Large intestine (tissue), 3 donors: ENCODE measurements at regions not wholly inside any gene's neighbourhood (a gene's known extent, or its start where the extent isn't known, plus 50 kb on each side); places are given as distances from the start of the nearest gene placed in this dataset.
"Not testable (repeated sequence)": the region's sequence is repeated elsewhere in the genome, so short reads cannot be mapped to it uniquely, and the experiment has no call there.

Experiments
- DNase-seq, 2 donors: peaks; one replicate each; pipeline versions ENCODE4 v3.0.0 to v3.0.0-alpha.2; 2013
- H3K27ac ChIP-seq: one replicate; pipeline ENCODE4 v1.5.1; 2013; ENCODE audit warnings: low read length
- H3K27me3 ChIP-seq: 2 replicates; pipeline ENCODE4 v1.6.1; 2013; ENCODE audit warnings: low read length; ENCODE audit not compliant: control insufficient read depth, insufficient read depth
- H3K36me3 ChIP-seq: 2 replicates; pipeline ENCODE4 v1.6.1; 2013; ENCODE audit warnings: low read length; ENCODE audit not compliant: control insufficient read depth, insufficient read depth
- H3K4me1 ChIP-seq: one replicate; pipeline ENCODE4 v1.6.1; 2013; ENCODE audit warnings: low read length; ENCODE audit not compliant: control insufficient read depth, insufficient read depth
- H3K4me3 ChIP-seq: one replicate; pipeline ENCODE4 v1.5.1; 2013; ENCODE audit warnings: low read length
- H3K9me3 ChIP-seq: one replicate; pipeline ENCODE4 v1.6.1; 2013; ENCODE audit warnings: mild to moderate bottlenecking, low read depth, low read length, moderate library complexity; ENCODE audit not compliant: control insufficient read depth
- WGBS: methylation state at CpG from one replicate; pipeline ENCODE4 v1.1.5; 2013; ENCODE audit warnings: low lambda C conversion rate; ENCODE audit not compliant: insufficient coverage; 5-methylcytosine and 5-hydroxymethylcytosine counted together

GRCh38 chr4:49153011-49153410 lies 166.9 kb downstream of the CWH43 start:
- not testable (repeated sequence) for H3K4me3 ChIP-seq, H3K27me3 ChIP-seq, H3K27ac ChIP-seq, DNase-seq, H3K4me1 ChIP-seq, H3K36me3 ChIP-seq
- WGBS, result 69% methylated on average over 11 of the region's 11 CpGs
- H3K9me3 ChIP-seq, result peaks cover 84% of the 10 kb centered on the region

GRCh38 chr4:49154308-49155103 lies 168.4 kb downstream of the CWH43 start:
- not testable (repeated sequence) for H3K27me3 ChIP-seq, H3K4me3 ChIP-seq, H3K36me3 ChIP-seq, H3K4me1 ChIP-seq, H3K27ac ChIP-seq
- peak; percentile 26 to 88 for DNase-seq
- H3K9me3 ChIP-seq, result peaks cover 70% of the 10 kb centered on the region
- 59% methylated on average over 11 of the region's 11 CpGs for WGBS

- H3K4me3 ChIP-seq, H3K27me3 ChIP-seq, DNase-seq, H3K27ac ChIP-seq, H3K4me1 ChIP-seq, H3K36me3 ChIP-seq: not testable (repeated sequence)
- WGBS, result 75% methylated on average over 7 of the region's 7 CpGs
- peaks cover 62% of the 10 kb centered on the region for H3K9me3 ChIP-seq
Measured at GRCh38 chr4:49155270-49155669, 169.2 kb downstream of the CWH43 start.

DNA sequence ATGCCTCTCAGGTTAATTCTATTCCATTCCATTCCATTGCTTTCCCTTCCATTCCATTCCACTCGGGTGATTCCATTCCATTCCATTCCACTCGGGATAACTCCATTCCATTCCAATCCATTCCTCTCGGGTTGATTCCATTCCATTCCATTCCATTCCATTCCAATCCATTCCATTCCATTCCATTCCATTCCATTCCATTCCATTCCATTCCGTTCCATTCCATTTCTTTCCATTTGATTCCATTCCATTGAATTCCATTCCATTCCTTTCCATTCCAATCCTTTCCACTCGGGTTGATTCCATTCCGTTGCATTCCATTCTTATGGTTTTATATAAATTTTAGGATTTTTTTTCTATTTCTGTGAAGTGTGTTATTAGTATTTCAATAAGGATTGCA lies 170.2 kb downstream of the CWH43 start:
- H3K36me3 ChIP-seq, H3K4me1 ChIP-seq, H3K27ac ChIP-seq, DNase-seq, H3K4me3 ChIP-seq, H3K27me3 ChIP-seq: not testable (repeated sequence)
- 66% methylated on average over 6 of the region's 6 CpGs for WGBS
- peaks cover 55% of the 10 kb centered on the region for H3K9me3 ChIP-seq

GRCh38 chr4:49157630-49158029 lies 171.6 kb downstream of the CWH43 start:
- H3K9me3 ChIP-seq, result peaks cover 44% of the 10 kb centered on the region
- not testable (repeated sequence) for H3K4me3 ChIP-seq, H3K36me3 ChIP-seq, H3K4me1 ChIP-seq, H3K27ac ChIP-seq, H3K27me3 ChIP-seq, DNase-seq
- WGBS, result no CpG with 5 or more reads among the region's 2 CpGs

DNA sequence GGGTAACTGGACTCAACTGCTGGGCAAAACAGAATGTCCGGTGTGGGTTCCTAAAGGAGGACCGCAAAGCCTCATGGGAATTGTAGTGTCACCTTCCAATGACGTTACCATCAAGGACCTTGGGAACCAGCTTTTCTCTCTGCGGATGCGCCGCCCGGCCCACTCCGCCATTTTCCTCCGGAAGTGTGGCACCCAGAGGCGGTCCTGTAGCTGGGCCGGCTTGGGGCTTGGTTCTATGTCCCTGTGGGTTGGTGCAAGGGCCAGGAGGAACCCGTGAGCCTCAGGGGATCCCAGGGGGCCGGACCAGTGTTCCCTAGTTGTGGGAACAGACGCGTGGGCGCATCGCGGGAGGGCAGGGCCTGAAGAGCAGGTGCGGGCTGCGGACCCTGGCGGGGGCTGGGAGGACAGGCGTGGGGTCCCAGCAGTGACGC lies 175.1 kb downstream of the CWH43 start:
- not testable (repeated sequence) for H3K27me3 ChIP-seq, H3K9me3 ChIP-seq, H3K27ac ChIP-seq, DNase-seq, H3K36me3 ChIP-seq, H3K4me3 ChIP-seq, H3K4me1 ChIP-seq
- WGBS, result 80% methylated on average over 5 of the region's 23 CpGs

DNA sequence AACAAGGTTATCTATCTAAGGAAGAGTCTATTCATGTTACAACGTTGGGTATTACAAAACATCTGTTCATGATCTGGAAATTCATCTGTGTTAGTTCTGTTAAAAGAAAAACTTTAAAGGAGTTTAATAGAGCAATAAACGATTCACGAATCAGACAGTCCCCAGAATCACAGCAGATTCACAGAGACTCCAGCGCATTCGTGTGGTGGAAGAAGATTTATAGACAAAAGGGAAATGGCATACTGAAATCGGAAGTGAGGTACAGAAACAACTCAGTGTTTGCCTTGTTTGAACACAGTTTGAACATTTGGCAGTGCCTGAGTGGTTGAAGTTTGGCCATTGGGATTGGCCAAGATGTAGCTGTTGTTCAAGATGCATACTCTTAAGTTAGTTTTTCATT lies 178.8 kb downstream of the CWH43 start:
- WGBS, result no CpG with 5 or more reads among the region's 6 CpGs
- not testable (repeated sequence) for H3K4me3 ChIP-seq, H3K36me3 ChIP-seq, H3K27me3 ChIP-seq, H3K27ac ChIP-seq, H3K4me1 ChIP-seq, H3K9me3 ChIP-seq, DNase-seq

DNA sequence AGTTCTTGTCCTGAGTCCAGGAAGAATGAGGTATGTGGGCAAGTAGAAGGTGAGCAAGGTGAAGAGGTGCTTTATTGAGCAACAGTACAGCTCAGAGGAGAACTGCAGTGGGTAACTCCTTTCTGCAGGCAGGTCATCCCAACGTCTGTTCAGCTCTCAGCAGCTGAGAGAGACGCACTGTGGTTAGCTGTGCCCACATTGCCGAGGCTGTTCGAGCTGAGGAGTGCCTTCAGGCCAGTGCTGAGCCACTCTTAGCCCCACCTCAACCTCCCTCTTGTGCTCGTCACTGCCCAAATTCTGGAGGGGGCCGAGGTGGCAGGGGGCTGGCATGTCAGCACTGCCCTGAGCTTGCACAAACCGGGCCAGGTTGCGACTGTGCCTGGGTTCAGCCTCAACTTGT lies 191.8 kb downstream of the CWH43 start:
- H3K9me3 ChIP-seq, H3K4me3 ChIP-seq, DNase-seq, H3K36me3 ChIP-seq, H3K27me3 ChIP-seq, H3K27ac ChIP-seq, H3K4me1 ChIP-seq: not testable (repeated sequence)
- WGBS, result no CpG with 5 or more reads among the region's 8 CpGs

DNA sequence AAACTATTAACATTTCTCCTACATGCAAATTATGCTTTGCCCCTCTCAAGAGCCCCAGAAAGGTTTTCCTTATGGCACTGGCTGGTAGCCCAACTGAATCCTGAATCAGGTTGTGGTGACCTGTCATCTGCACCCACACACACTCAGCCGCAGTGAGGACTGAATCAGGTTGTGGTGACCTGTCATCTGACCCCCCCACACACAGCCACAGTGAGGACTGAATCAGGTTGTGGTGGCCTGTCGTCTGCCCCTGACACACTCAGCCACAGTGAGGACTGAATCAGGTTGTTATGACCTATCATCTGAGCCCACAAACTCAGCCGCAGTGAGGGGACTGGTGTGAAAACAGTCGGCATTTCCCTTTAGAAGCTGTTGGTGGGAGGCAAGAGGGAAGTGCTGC lies 195.0 kb downstream of the CWH43 start:
- not testable (repeated sequence) for H3K36me3 ChIP-seq, DNase-seq, H3K4me1 ChIP-seq, H3K27me3 ChIP-seq, H3K4me3 ChIP-seq, H3K27ac ChIP-seq, H3K9me3 ChIP-seq
- no CpG with 5 or more reads among the region's 4 CpGs for WGBS

DNA sequence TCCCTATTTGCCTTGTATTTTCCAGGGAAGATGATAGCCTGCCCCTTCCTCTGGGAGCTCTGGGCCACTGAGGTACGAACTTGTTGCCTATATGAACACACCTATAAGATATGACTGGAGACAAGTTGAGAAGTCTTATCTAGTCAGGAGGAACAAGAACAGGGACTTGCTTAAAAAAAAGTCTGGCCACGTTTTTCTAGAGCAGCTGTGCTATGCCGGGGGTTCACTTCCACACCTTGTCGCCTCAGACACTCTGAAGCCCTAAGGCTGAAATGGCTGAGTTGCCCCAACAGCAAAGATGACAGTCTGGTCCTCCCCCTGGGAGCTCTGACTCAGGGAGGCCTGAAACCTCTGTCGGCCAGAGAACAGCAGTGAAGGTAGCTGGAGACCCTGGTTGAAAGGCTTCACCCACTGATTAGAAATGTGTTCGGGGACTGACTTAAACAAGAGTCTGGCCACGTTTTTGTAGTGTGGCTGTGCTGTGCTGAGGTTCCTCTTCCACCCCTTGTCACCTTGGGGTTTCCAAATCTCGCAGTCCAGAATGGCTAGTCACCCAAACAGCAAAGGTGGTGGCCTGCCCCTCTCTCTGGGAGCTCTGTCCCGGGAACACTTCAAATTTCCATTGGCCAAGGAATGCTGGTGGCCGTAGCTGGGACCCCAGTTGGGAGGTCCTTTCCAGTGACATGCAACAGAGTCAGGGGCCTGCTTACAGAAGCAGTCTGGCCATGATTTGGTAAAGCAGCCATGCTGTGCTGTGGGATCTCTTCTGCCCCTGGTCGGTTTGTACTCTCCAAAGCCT lies 225.5 kb downstream of the CWH43 start:
- WGBS, result no CpG with 5 or more reads among the region's 11 CpGs
- H3K27me3 ChIP-seq, H3K4me3 ChIP-seq, DNase-seq, H3K4me1 ChIP-seq, H3K27ac ChIP-seq, H3K36me3 ChIP-seq: not testable (repeated sequence)
- H3K9me3 ChIP-seq, result peaks cover 14% of the 10 kb centered on the region
